Hepatocyte (in vitro differentiated cells): ENCODE measurements at regions not wholly inside any gene's neighbourhood (a gene's known extent, or its start where the extent isn't known, plus 50 kb on each side); places are given as distances from the start of the nearest gene placed in this dataset.

ENCODE experiments used
- DNase-seq: peaks from one replicate; pipeline ENCODE4 v3.0.0-alpha.2; 2016; ENCODE audit warnings: low spot score
- H2AFZ ChIP-seq: fragments of 200-600 bp; sonication (generic); 2 replicates; pipeline ENCODE4 v1.6.0; 2016; ENCODE audit warnings: antibody characterized with exemption, mild to moderate bottlenecking
- H3K27ac ChIP-seq: fragments of 200-600 bp; sonication (generic); 2 replicates; pipeline ENCODE4 v1.5.1; 2016; ENCODE audit warnings: mild to moderate bottlenecking
- H3K27me3 ChIP-seq: fragments of 200-600 bp; sonication (generic); 2 replicates; pipeline ENCODE4 v1.6.1; 2016
- H3K36me3 ChIP-seq: fragments of 200-600 bp; sonication (generic); replicated peaks from 2 replicates; pipeline ENCODE4 v1.5.1; 2016; ENCODE audit warnings: low read depth; ENCODE audit not compliant: insufficient read depth
- H3K4me1 ChIP-seq: fragments of 200-600 bp; sonication (generic); 2 replicates; pipeline ENCODE4 v1.5.1; 2016; ENCODE audit warnings: mild to moderate bottlenecking, moderate library complexity; ENCODE audit not compliant: insufficient read depth
- H3K4me2 ChIP-seq: fragments of 200-600 bp; sonication (generic); 2 replicates; pipeline ENCODE4 v1.6.0; 2016
- H3K4me3 ChIP-seq: fragments of 200-600 bp; sonication (generic); 2 replicates; pipeline ENCODE4 v1.5.1; 2016; ENCODE audit warnings: mild to moderate bottlenecking
- H3K79me2 ChIP-seq: fragments of 200-600 bp; sonication (generic); 2 replicates; pipeline ENCODE4 v1.6.0; 2017; ENCODE audit warnings: mild to moderate bottlenecking
- H3K9me2 ChIP-seq: fragments of 200-600 bp; sonication (generic); replicated peaks from 2 replicates; pipeline ENCODE4 v1.6.0; 2017; ENCODE audit warnings: mild to moderate bottlenecking; ENCODE audit not compliant: insufficient read depth
- H3K9me3 ChIP-seq: fragments of 200-600 bp; sonication (generic); 2 replicates; pipeline ENCODE4 v1.5.1; 2016; ENCODE audit warnings: low read depth, mild to moderate bottlenecking
- H4K20me1 ChIP-seq: fragments of 200-600 bp; sonication (generic); 2 replicates; pipeline ENCODE4 v1.6.0; 2016; ENCODE audit warnings: mild to moderate bottlenecking; ENCODE audit not compliant: insufficient read depth, poor library complexity, severe bottlenecking
- EZH2 ChIP-seq: fragments of 200-600 bp; sonication (generic); IDR thresholded peaks from 2 replicates; pipeline ENCODE4 v1.6.1; 2016; ENCODE audit warnings: antibody characterized with exemption, mild to moderate bottlenecking, borderline replicate concordance
- EZH2phosphoT487 ChIP-seq: fragments of 200-600 bp; sonication (generic); IDR thresholded peaks from one replicate; pipeline ENCODE4 v1.6.1; 2018; ENCODE audit warnings: antibody characterized with exemption, mild to moderate bottlenecking, low read depth, moderate library complexity; ENCODE audit not compliant: unreplicated experiment, severe bottlenecking
- WGBS: methylation state at CpG from one replicate; pipeline ENCODE4 v1.1.6; 2016; ENCODE audit warnings: low lambda C conversion rate; ENCODE audit errors: missing lambda C conversion rate; 5-methylcytosine and 5-hydroxymethylcytosine counted together
- TF ChIP-seq, protein P1 (sequence below): fragments of 200-600 bp; sonication (generic); IDR thresholded peaks from 2 replicates; pipeline ENCODE4 v1.5.1; 2016; ENCODE audit warnings: antibody characterized with exemption, mild to moderate bottlenecking; ENCODE audit not compliant: poor library complexity

DNA sequence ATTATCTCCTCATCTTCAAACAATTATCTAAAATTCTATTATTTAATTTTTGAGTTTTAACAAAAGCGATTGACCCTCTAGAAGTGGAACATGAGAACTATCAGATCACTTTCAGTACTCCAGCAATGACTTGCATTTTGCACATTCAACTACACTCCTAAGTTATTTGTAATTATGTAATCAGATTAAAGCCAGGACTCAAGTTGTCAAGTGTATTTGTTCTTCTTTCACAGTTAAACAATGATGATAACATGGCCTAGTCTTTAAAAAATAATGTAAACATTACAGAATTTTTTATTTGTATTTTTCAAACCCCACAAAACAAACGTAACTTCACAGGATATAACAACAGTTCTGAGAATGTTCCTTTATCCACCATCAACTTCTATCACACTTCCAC, 2148.9 kb upstream of the ACO1 start:
- WGBS = 65% methylated on average over 2 of the region's 2 CpGs
- no peaks in the 10 kb centered on the region for H4K20me1 ChIP-seq
- no peaks in the 10 kb centered on the region for H3K36me3 ChIP-seq
- TF ChIP-seq EZH2phosphoT487 (no peak), EZH2 (no peak)
- TF ChIP-seq, protein P1, sequence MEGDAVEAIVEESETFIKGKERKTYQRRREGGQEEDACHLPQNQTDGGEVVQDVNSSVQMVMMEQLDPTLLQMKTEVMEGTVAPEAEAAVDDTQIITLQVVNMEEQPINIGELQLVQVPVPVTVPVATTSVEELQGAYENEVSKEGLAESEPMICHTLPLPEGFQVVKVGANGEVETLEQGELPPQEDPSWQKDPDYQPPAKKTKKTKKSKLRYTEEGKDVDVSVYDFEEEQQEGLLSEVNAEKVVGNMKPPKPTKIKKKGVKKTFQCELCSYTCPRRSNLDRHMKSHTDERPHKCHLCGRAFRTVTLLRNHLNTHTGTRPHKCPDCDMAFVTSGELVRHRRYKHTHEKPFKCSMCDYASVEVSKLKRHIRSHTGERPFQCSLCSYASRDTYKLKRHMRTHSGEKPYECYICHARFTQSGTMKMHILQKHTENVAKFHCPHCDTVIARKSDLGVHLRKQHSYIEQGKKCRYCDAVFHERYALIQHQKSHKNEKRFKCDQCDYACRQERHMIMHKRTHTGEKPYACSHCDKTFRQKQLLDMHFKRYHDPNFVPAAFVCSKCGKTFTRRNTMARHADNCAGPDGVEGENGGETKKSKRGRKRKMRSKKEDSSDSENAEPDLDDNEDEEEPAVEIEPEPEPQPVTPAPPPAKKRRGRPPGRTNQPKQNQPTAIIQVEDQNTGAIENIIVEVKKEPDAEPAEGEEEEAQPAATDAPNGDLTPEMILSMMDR = no peak
- no peak for DNase-seq
- no peak overlapping the region for H3K4me3 ChIP-seq
- H3K4me1 ChIP-seq = no peaks in the 10 kb centered on the region
- H3K27me3 ChIP-seq = no peaks in the 10 kb centered on the region
- no peaks in the 10 kb centered on the region for H3K9me2 ChIP-seq
- no peak overlapping the region for H2AFZ ChIP-seq
- no peaks in the 10 kb centered on the region for H3K9me3 ChIP-seq
- no peaks in the 10 kb centered on the region for H3K79me2 ChIP-seq
- no peak overlapping the region for H3K27ac ChIP-seq
- H3K4me2 ChIP-seq = no peak overlapping the region

- no peaks in the 10 kb centered on the region for H3K36me3 ChIP-seq
- H3K4me2 ChIP-seq = no peak overlapping the region
- H3K79me2 ChIP-seq = no peaks in the 10 kb centered on the region
- no peaks in the 10 kb centered on the region for H3K9me3 ChIP-seq
- 62% methylated on average over 2 of the region's 2 CpGs for WGBS
- no peak overlapping the region for H2AFZ ChIP-seq
- no peak overlapping the region for H3K4me3 ChIP-seq
- DNase-seq = no peak
- no peaks in the 10 kb centered on the region for H4K20me1 ChIP-seq
- no peaks in the 10 kb centered on the region for H3K4me1 ChIP-seq
- no peak overlapping the region for H3K27ac ChIP-seq
- H3K27me3 ChIP-seq = no peaks in the 10 kb centered on the region
- H3K9me2 ChIP-seq = no peaks in the 10 kb centered on the region
- no peak for TF ChIP-seq EZH2phosphoT487
- TF ChIP-seq, protein P1 = no peak
- no peak for TF ChIP-seq EZH2
Measured at GRCh38 chr9:30239878-30240277, 2144.6 kb upstream of the ACO1 start.

DNA sequence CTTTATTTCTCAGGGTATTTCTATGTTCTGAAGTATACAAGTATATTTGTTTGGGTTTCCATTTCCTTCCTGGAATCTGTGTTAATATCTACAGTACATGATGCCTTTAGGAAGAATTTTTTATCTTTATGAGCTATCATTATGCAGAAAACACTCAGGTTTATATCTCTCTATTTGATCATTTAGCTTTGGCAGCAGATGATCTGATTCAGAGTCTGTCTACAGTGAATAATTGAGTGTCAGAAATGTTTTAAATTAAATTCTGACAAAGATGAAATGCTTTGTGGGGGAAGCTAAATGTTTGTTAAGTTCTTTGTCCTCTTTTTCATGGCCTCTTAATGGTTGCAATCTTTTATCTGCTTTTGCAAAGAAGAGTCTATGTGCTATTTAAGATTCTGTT, 2141.0 kb upstream of the ACO1 start:
- no peak for DNase-seq
- Histone ChIP-seq H3K9me3 (no peaks in the 10 kb centered on the region), H3K9me2 (no peaks in the 10 kb centered on the region), H2AFZ (no peak overlapping the region), H3K27ac (no peak overlapping the region), H4K20me1 (no peaks in the 10 kb centered on the region), H3K27me3 (no peaks in the 10 kb centered on the region), H3K4me3 (no peak overlapping the region), H3K79me2 (no peaks in the 10 kb centered on the region), H3K4me1 (no peaks in the 10 kb centered on the region), H3K36me3 (no peaks in the 10 kb centered on the region), H3K4me2 (no peak overlapping the region)
- TF ChIP-seq, protein P1 = no peak
- TF ChIP-seq EZH2phosphoT487 = no peak
- no peak for TF ChIP-seq EZH2

GRCh38 chr9:30244877-30245276, 2139.6 kb upstream of the ACO1 start:
- H3K27me3 ChIP-seq = no peaks in the 10 kb centered on the region
- no peak for DNase-seq
- H3K9me3 ChIP-seq = no peaks in the 10 kb centered on the region
- H3K79me2 ChIP-seq = no peaks in the 10 kb centered on the region
- H2AFZ ChIP-seq = no peak overlapping the region
- H3K9me2 ChIP-seq = no peaks in the 10 kb centered on the region
- TF ChIP-seq, protein P1 = no peak
- TF ChIP-seq EZH2phosphoT487 (no peak), EZH2 (no peak)
- no peak overlapping the region for H3K27ac ChIP-seq
- no peaks in the 10 kb centered on the region for H4K20me1 ChIP-seq
- H3K36me3 ChIP-seq = no peaks in the 10 kb centered on the region
- H3K4me2 ChIP-seq = no peak overlapping the region
- no peaks in the 10 kb centered on the region for H3K4me1 ChIP-seq
- H3K4me3 ChIP-seq = no peak overlapping the region
